Activated CD8-positive, alpha-beta memory T cell treated with anti-CD3 and anti-CD28 coated beads, Interleukin-2, amount 10 ng/mL, durations not matched to agents 7 days and 5 days (primary cell): ENCODE measurements at regions not wholly inside any gene's neighbourhood (a gene's known extent, or its start where the extent isn't known, plus 50 kb on each side); places are given as distances from the start of the nearest gene placed in this dataset.
"Not testable (repeated sequence)": the region's sequence is repeated elsewhere in the genome, so short reads cannot be mapped to it uniquely, and the experiment has no call there.

Experiments used
- ATAC-seq: fragments of 150-1000 bp; cut with Tn5 transposase; one replicate; pipeline ENCODE4 v1.10.0; 2021; ENCODE audit warnings: moderate library complexity
- CTCF ChIA-PET: fragments of 350-600 bp; sonication (Branson Sonifier 250); formaldehyde crosslinking; loops from one replicate; lab custom pipeline; 2021; ENCODE audit warnings: antibody characterized with exemption; lab: Charles Lee
- DNase-seq: peaks from one replicate; pipeline ENCODE4 v3.0.0-alpha.2; 2020
- H3K27ac Mint-ChIP-seq: one replicate; pipeline ENCODE4 v1.8.0; 2021; ENCODE audit warnings: mild to moderate bottlenecking, mixed read lengths
- H3K27me3 Mint-ChIP-seq: one replicate; pipeline ENCODE4 v1.8.0; 2021; ENCODE audit warnings: mixed read lengths
- H3K36me3 Mint-ChIP-seq: one replicate; pipeline ENCODE4 v1.8.0; 2021; ENCODE audit warnings: mild to moderate bottlenecking, mixed read lengths
- H3K4me1 Mint-ChIP-seq: one replicate; pipeline ENCODE4 v1.8.0; 2021; ENCODE audit warnings: mixed read lengths
- H3K4me3 Mint-ChIP-seq: one replicate; pipeline ENCODE4 v1.8.0; 2021; ENCODE audit warnings: mild to moderate bottlenecking, moderate library complexity, mixed read lengths
- H3K9me3 Mint-ChIP-seq: one replicate; pipeline ENCODE4 v1.8.0; 2022; ENCODE audit warnings: low read depth, mixed read lengths

GRCh38 chr2:49692022-49692421 is 537.7 kb upstream of the FSHR start:
- H3K9me3 Mint-ChIP-seq, H3K36me3 Mint-ChIP-seq, H3K27ac Mint-ChIP-seq, ATAC-seq, H3K4me1 Mint-ChIP-seq, H3K27me3 Mint-ChIP-seq, DNase-seq, H3K4me3 Mint-ChIP-seq, CTCF ChIA-PET: not testable (repeated sequence)

DNA sequence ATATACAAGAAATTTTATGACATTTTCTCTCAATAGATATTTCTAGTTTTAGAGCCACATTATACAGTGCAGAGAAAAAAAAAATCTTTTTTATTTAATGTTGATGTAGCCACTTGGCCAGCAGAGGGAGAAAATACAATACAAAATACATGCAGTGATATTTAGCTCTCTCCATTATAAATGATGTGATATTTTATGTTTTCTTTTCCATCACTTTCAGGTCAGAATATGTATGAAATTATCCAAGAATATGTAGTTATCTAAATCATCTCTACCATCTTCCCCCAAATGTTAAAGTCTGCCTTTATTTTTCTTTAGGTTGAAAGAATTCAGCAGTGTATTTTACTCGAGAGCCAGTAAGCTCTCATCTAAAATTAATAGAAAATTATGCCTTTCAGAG is 533.6 kb upstream of the FSHR start:
- CTCF ChIA-PET, result interaction anchor here (1.1 to 1.3 kb wide), 2 partner anchors 9 to 456 kb away, joined by 3 to 5 read pairs; no protein-coding TSS in a partner anchor
- Mint-ChIP-seq H3K4me1 (no peaks in the 10 kb centered on the region), H3K36me3 (no peaks in the 10 kb centered on the region), H3K27ac (no peak overlapping the region), H3K27me3 (no peaks in the 10 kb centered on the region), H3K4me3 (no peak overlapping the region), H3K9me3 (peaks cover 10% of the 10 kb centered on the region)
- ATAC-seq, result no peak
- no peak for DNase-seq

GRCh38 chr2:49686897-49687442 is 532.7 kb upstream of the FSHR start:
- no peaks in the 10 kb centered on the region for H3K4me1 Mint-ChIP-seq
- H3K9me3 Mint-ChIP-seq, result peaks cover 6% of the 10 kb centered on the region
- no peaks in the 10 kb centered on the region for H3K27me3 Mint-ChIP-seq
- no peak overlapping the region for H3K27ac Mint-ChIP-seq
- CTCF ChIA-PET, result no interaction called here
- H3K36me3 Mint-ChIP-seq, result no peaks in the 10 kb centered on the region
- DNase-seq (no peak), ATAC-seq (no peak)
- H3K4me3 Mint-ChIP-seq, result no peak overlapping the region

GRCh38 chr2:49686291-49686690 is 532.0 kb upstream of the FSHR start:
- no peaks in the 10 kb centered on the region for H3K27me3 Mint-ChIP-seq
- CTCF ChIA-PET, result no interaction called here
- no peak overlapping the region for H3K27ac Mint-ChIP-seq
- H3K36me3 Mint-ChIP-seq, result no peaks in the 10 kb centered on the region
- DNase-seq (no peak), ATAC-seq (no peak)
- H3K4me3 Mint-ChIP-seq, result no peak overlapping the region
- peaks cover 6% of the 10 kb centered on the region for H3K9me3 Mint-ChIP-seq
- no peaks in the 10 kb centered on the region for H3K4me1 Mint-ChIP-seq

GRCh38 chr2:49677227-49677626 is 522.9 kb upstream of the FSHR start:
- no peaks in the 10 kb centered on the region for H3K27me3 Mint-ChIP-seq
- CTCF ChIA-PET, result interaction anchor here (0.7 kb wide), 1 partner anchor 26 kb away, joined by 3 read pairs; no protein-coding TSS in a partner anchor

GRCh38 chr2:49664827-49665226 is 510.5 kb upstream of the FSHR start:
- Mint-ChIP-seq H3K27me3 (no peaks in the 10 kb centered on the region), H3K9me3 (peaks cover 13% of the 10 kb centered on the region), H3K27ac (no peak overlapping the region), H3K4me1 (no peaks in the 10 kb centered on the region), H3K4me3 (no peak overlapping the region), H3K36me3 (no peaks in the 10 kb centered on the region)
- CTCF ChIA-PET, result no interaction called here
- DNase-seq (no peak), ATAC-seq (no peak)

More at GRCh38 chr2:49677227-49677626, 522.9 kb upstream of the FSHR start:
- Mint-ChIP-seq H3K4me3 (no peak overlapping the region), H3K9me3 (peaks cover 6% of the 10 kb centered on the region), H3K36me3 (no peaks in the 10 kb centered on the region), H3K27ac (no peak overlapping the region), H3K4me1 (no peaks in the 10 kb centered on the region)
- ATAC-seq (no peak), DNase-seq (no peak)

GRCh38 chr2:49661809-49662208 is 507.5 kb upstream of the FSHR start:
- DNase-seq (no peak), ATAC-seq (no peak)
- Mint-ChIP-seq H3K27ac (no peak overlapping the region), H3K9me3 (peaks cover 5% of the 10 kb centered on the region), H3K36me3 (no peaks in the 10 kb centered on the region), H3K4me3 (no peak overlapping the region), H3K4me1 (no peaks in the 10 kb centered on the region), H3K27me3 (no peaks in the 10 kb centered on the region)
- CTCF ChIA-PET, result no interaction called here

- DNase-seq, result no peak
- Mint-ChIP-seq H3K27me3 (no peaks in the 10 kb centered on the region), H3K4me3 (no peak overlapping the region), H3K4me1 (no peaks in the 10 kb centered on the region), H3K27ac (no peak overlapping the region), H3K36me3 (no peaks in the 10 kb centered on the region), H3K9me3 (no peaks in the 10 kb centered on the region)
- CTCF ChIA-PET, result no interaction called here
- no peak for ATAC-seq
These were observed 502.5 kb upstream of the FSHR start for GRCh38 chr2:49656853-49657252.

- no peak for ATAC-seq
- Mint-ChIP-seq H3K36me3 (no peaks in the 10 kb centered on the region), H3K4me3 (no peak overlapping the region), H3K9me3 (peaks cover 7% of the 10 kb centered on the region), H3K27me3 (no peaks in the 10 kb centered on the region), H3K27ac (no peak overlapping the region), H3K4me1 (no peaks in the 10 kb centered on the region)
- CTCF ChIA-PET, result no interaction called here
- no peak for DNase-seq
These were observed 488.8 kb upstream of the FSHR start for GRCh38 chr2:49643149-49643548.

DNA sequence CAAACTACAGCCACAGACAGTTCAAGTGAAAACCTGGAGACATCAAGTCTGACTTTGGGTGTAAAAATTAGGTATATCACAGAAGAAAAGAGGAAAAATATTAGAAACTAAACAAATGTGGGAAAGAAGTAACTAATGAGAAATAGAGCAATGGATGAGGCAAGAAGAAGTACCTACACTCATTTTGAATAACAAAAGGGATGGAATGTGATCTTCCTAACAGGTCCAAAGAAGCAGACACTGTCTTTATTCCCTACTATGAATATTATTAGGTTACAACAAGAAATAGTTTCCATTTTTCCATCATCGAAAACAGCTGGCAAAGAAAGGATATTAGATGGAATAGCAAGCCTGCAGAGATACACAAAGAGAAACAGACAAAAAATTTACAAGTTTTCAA is 486.3 kb upstream of the FSHR start:
- DNase-seq (no peak), ATAC-seq (no peak)
- Mint-ChIP-seq H3K27ac (no peak overlapping the region), H3K4me3 (no peak overlapping the region), H3K36me3 (no peaks in the 10 kb centered on the region), H3K4me1 (no peaks in the 10 kb centered on the region), H3K27me3 (no peaks in the 10 kb centered on the region), H3K9me3 (peaks cover 5% of the 10 kb centered on the region)
- CTCF ChIA-PET, result no interaction called here

GRCh38 chr2:49621016-49621415 is 466.7 kb upstream of the FSHR start:
- Mint-ChIP-seq H3K36me3 (no peaks in the 10 kb centered on the region), H3K4me3 (no peak overlapping the region), H3K4me1 (no peaks in the 10 kb centered on the region), H3K27me3 (no peaks in the 10 kb centered on the region), H3K9me3 (no peaks in the 10 kb centered on the region), H3K27ac (no peak overlapping the region)
- no peak for ATAC-seq
- CTCF ChIA-PET, result no interaction called here
- no peak for DNase-seq

DNA sequence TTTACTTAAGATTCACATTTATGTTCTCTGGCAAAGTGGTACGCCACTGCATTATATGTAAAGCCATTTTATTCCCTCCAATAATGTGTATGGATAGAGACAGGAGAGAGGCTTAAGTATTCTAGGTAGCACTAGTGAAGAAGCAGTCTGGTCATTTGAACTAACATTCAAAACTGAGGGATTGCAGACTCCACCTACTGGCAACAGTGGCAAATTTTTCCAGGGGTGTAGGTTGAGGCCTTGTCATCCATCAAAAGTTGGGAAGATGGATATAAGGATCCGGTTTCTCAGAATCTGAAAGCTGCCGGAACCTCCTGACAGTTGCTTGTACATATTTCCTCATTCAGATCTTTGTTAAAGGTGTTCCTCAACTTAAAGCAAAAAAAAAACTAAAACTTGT is 465.5 kb upstream of the FSHR start:
- no peaks in the 10 kb centered on the region for H3K9me3 Mint-ChIP-seq
- no peak overlapping the region for H3K27ac Mint-ChIP-seq
- H3K4me1 Mint-ChIP-seq, result no peaks in the 10 kb centered on the region
- H3K4me3 Mint-ChIP-seq, result no peak overlapping the region
- no peaks in the 10 kb centered on the region for H3K27me3 Mint-ChIP-seq
- DNase-seq (no peak), ATAC-seq (no peak)
- CTCF ChIA-PET, result no interaction called here
- H3K36me3 Mint-ChIP-seq, result no peaks in the 10 kb centered on the region

GRCh38 chr2:49618491-49618890 is 464.2 kb upstream of the FSHR start:
- H3K27me3 Mint-ChIP-seq, result no peaks in the 10 kb centered on the region
- no peaks in the 10 kb centered on the region for H3K9me3 Mint-ChIP-seq
- no peaks in the 10 kb centered on the region for H3K4me1 Mint-ChIP-seq
- H3K36me3 Mint-ChIP-seq, result no peaks in the 10 kb centered on the region
- H3K27ac Mint-ChIP-seq, result no peak overlapping the region
- DNase-seq (no peak), ATAC-seq (no peak)
- no peak overlapping the region for H3K4me3 Mint-ChIP-seq
- CTCF ChIA-PET, result no interaction called here

GRCh38 chr2:49616800-49617199 is 462.5 kb upstream of the FSHR start:
- peaks cover 2% of the 10 kb centered on the region for H3K9me3 Mint-ChIP-seq
- no peak overlapping the region for H3K4me3 Mint-ChIP-seq
- no peaks in the 10 kb centered on the region for H3K27me3 Mint-ChIP-seq
- no peaks in the 10 kb centered on the region for H3K36me3 Mint-ChIP-seq
- CTCF ChIA-PET, result no interaction called here
- H3K4me1 Mint-ChIP-seq, result no peaks in the 10 kb centered on the region
- ATAC-seq, result no peak
- no peak for DNase-seq
- no peak overlapping the region for H3K27ac Mint-ChIP-seq

DNA sequence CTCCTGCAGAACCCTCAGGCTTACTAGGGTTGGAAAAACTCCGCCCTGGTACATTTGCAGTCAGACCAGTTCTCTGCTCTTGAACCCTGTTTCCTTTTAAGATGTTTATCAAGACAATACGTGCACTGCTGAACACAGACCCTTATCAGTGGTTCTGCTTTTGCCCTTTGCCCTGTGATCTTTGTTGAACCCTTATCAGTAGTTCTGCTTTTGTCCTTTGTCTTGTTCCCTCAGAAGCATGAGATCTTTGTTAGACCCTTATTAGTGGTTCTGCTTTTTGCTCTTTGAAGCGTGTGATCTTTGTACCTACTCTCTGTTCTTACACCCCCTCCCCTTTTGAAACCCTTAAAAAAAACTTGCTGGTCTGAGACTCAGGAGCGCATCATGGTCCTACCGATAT is 457.5 kb upstream of the FSHR start:
- H3K36me3 Mint-ChIP-seq, H3K9me3 Mint-ChIP-seq, ATAC-seq, H3K27ac Mint-ChIP-seq, H3K4me3 Mint-ChIP-seq, H3K4me1 Mint-ChIP-seq, H3K27me3 Mint-ChIP-seq, DNase-seq, CTCF ChIA-PET: not testable (repeated sequence)
